GM21447 (cell line): ENCODE measurements at regions not wholly inside any gene's neighbourhood (a gene's known extent, or its start where the extent isn't known, plus 50 kb on each side); places are given as distances from the start of the nearest gene placed in this dataset.

Experiments used
- ATAC-seq: cut with Tn5 transposase; IDR thresholded peaks from one replicate; pipeline ENCODE4 v1.9.1; 2021; ENCODE audit not compliant: unreplicated experiment

- no peak for ATAC-seq
Measured at GRCh38 chr5:68555907-68556681, 340.5 kb downstream of the PIK3R1 start.

GRCh38 chr5:68557162-68557936, 341.8 kb downstream of the PIK3R1 start:
- no peak for ATAC-seq

- ATAC-seq = no peak
Measured at GRCh38 chr5:68562308-68562707, 346.8 kb downstream of the PIK3R1 start.

- ATAC-seq = peak; percentile 96
Measured at GRCh38 chr5:68565427-68565826, 349.9 kb downstream of the PIK3R1 start.

GRCh38 chr5:68576805-68577204, 361.2 kb downstream of the PIK3R1 start:
- ATAC-seq = no peak

- ATAC-seq = no peak
Measured at GRCh38 chr5:68582284-68582683, 366.7 kb downstream of the PIK3R1 start.

GRCh38 chr5:68587171-68587570, 371.6 kb downstream of the PIK3R1 start:
- no peak for ATAC-seq

GRCh38 chr5:68591850-68592249, 376.3 kb downstream of the PIK3R1 start:
- no peak for ATAC-seq

GRCh38 chr5:68592351-68592750, 376.8 kb downstream of the PIK3R1 start:
- no peak for ATAC-seq

GRCh38 chr5:68593211-68593671, 377.7 kb downstream of the PIK3R1 start:
- no peak for ATAC-seq

- no peak for ATAC-seq
Measured at GRCh38 chr5:68612972-68613371, 397.4 kb downstream of the PIK3R1 start.

GRCh38 chr5:68618501-68618900, 402.9 kb downstream of the PIK3R1 start:
- no peak for ATAC-seq

- no peak for ATAC-seq
Measured at GRCh38 chr5:68627001-68627400, 411.4 kb downstream of the PIK3R1 start.

GRCh38 chr5:68628082-68628814, 412.7 kb downstream of the PIK3R1 start:
- no peak for ATAC-seq

GRCh38 chr5:68630354-68630753, 414.8 kb downstream of the PIK3R1 start:
- no peak for ATAC-seq

- no peak for ATAC-seq
Measured at GRCh38 chr5:68631884-68632283, 416.3 kb downstream of the PIK3R1 start.

GRCh38 chr5:68641211-68641610, 425.7 kb downstream of the PIK3R1 start:
- peak; percentile 45 for ATAC-seq

- ATAC-seq = no peak
Measured at GRCh38 chr5:68643064-68643463, 427.5 kb downstream of the PIK3R1 start.

- peak; percentile 98 for ATAC-seq
Measured at GRCh38 chr5:68644971-68645370, 429.4 kb downstream of the PIK3R1 start.

GRCh38 chr5:68646144-68646543, 430.6 kb downstream of the PIK3R1 start:
- no peak for ATAC-seq

- ATAC-seq = no peak
Measured at GRCh38 chr5:68647743-68648142, 432.2 kb downstream of the PIK3R1 start.
